K562 (cell line): ENCODE measurements at regions not wholly inside any gene's neighbourhood (a gene's known extent, or its start where the extent isn't known, plus 50 kb on each side); places are given as distances from the start of the nearest gene placed in this dataset.

ENCODE experiments used
- ATAC-seq: fragments of 200-7000 bp; cut with Tn5 transposase; 3 replicates; pipeline ENCODE4 v1.9.1; 2020; ENCODE audit warnings: moderate library complexity
- BruUV-seq: library from RNA; stranded (reverse); fragments of 400-500 nt; replicated peaks from 2 replicates; lab custom pipeline; 2021; lab: Mats Ljungman, UMichigan
- CTCF ChIA-PET: fragments of 300-600 bp; formaldehyde crosslinking; extraction: SDS; loops from one replicate; lab custom pipeline; 2021; ENCODE audit warnings: low intra/inter-chr PET ratio; lab: Yijun Ruan, JAX
- POLR2A ChIA-PET: fragments of 300-600, 350-650 bp; sonication (Branson Sonifier 250); formaldehyde crosslinking; extraction: SDS; loops from one replicate; lab custom pipeline; 2021; ENCODE audit warnings: antibody characterized with exemption, inconsistent platforms; lab: Yijun Ruan, JAX
- DNase-seq, 4 experiments: peaks; one replicate each; pipeline versions ENCODE4 v3.0.0 to v3.0.0-alpha.2; 2011 to 2018; ENCODE audit warnings: low spot score in 3 of 4, mixed read lengths in 3 of 4; ENCODE audit errors: extremely low read depth in 1 of 4
- FAIRE-seq: peaks from 2 replicates; lab custom pipeline; 2011; peaks lifted over from hg19 to GRCh38; lab: Jason Lieb, UNC
- H2AFZ ChIP-seq: 2 replicates; pipeline ENCODE4 v1.6.0; 2011; ENCODE audit warnings: low read depth, low read length, control low read depth, inconsistent platforms
- H3K27ac ChIP-seq: fragments of 200-600 bp; 3 replicates; pipeline ENCODE4 v1.8.0; 2011; ENCODE audit warnings: low read depth, mild to moderate bottlenecking, control low read depth, inconsistent platforms, low read length, moderate library complexity, mixed read lengths; ENCODE audit errors: extremely low read depth
- H3K27me3 ChIP-seq, 2 experiments: fragments of 300-600 bp in 1 of 2; 2 replicates in 1 of 2; 3 replicates in 1 of 2; pipeline versions ENCODE4 v1.6.0 to v1.8.0; 2011; ENCODE audit warnings: inconsistent platforms in 2 of 2, low read length in 2 of 2, mild to moderate bottlenecking in 1 of 2, mixed read lengths in 1 of 2, moderate library complexity in 1 of 2; ENCODE audit not compliant: control insufficient read depth in 2 of 2, insufficient read depth in 2 of 2
- H3K36me3 ChIP-seq: fragments of 300-600 bp; 3 replicates; pipeline ENCODE4 v1.8.0; 2011; ENCODE audit warnings: mild to moderate bottlenecking, low read length, inconsistent platforms; ENCODE audit not compliant: control insufficient read depth, insufficient read depth
- H3K4me1 ChIP-seq, 2 experiments: fragments of 200-600 bp in 1 of 2; replicated peaks in 1 of 2; 2 replicates in 1 of 2; 3 replicates in 1 of 2; pipeline versions ENCODE4 v1.5.1 to v1.8.0; 2011; ENCODE audit warnings: inconsistent platforms in 2 of 2, low read length in 2 of 2, mild to moderate bottlenecking in 1 of 2, mixed read lengths in 1 of 2, moderate library complexity in 1 of 2; ENCODE audit not compliant: control insufficient read depth in 2 of 2, insufficient read depth in 2 of 2
- H3K4me2 ChIP-seq: 2 replicates; pipeline ENCODE4 v1.6.1; 2011; ENCODE audit warnings: low read length, control low read depth, inconsistent platforms, mixed read lengths; ENCODE audit not compliant: insufficient read depth
- H3K4me3 ChIP-seq: fragments of 200-600 bp; sonication (generic), shearing (Covaris generic); 2 replicates; pipeline ENCODE4 v1.5.1; 2016; ENCODE audit warnings: control low read depth, inconsistent platforms
- H3K79me2 ChIP-seq: fragments of 200-600 bp; 3 replicates; pipeline ENCODE4 v1.8.0; 2011; ENCODE audit warnings: low read length, inconsistent platforms; ENCODE audit not compliant: control insufficient read depth, insufficient read depth
- H3K9ac ChIP-seq, 2 experiments: 2 replicates each; pipeline versions ENCODE4 v1.6.0 to v1.6.1; 2011; ENCODE audit warnings: low read depth in 2 of 2, low read length in 2 of 2, control low read depth in 1 of 2, inconsistent platforms in 1 of 2, mild to moderate bottlenecking in 1 of 2, mixed read lengths in 1 of 2; ENCODE audit not compliant: insufficient read depth in 1 of 2
- H3K9me1 ChIP-seq: one replicate; pipeline ENCODE4 v1.6.0; 2011; ENCODE audit warnings: inconsistent platforms, mild to moderate bottlenecking, low read length, moderate library complexity; ENCODE audit not compliant: control insufficient read depth, insufficient read depth
- H3K9me3 ChIP-seq: replicated peaks from 2 replicates; pipeline ENCODE4 v1.5.1; 2011; ENCODE audit warnings: low read depth, low read length, inconsistent platforms; ENCODE audit not compliant: control insufficient read depth, insufficient read depth
- H4K20me1 ChIP-seq: replicated peaks from 2 replicates; pipeline ENCODE4 v1.6.1; 2011; ENCODE audit warnings: low read length, inconsistent platforms, mixed read lengths; ENCODE audit not compliant: control insufficient read depth, insufficient read depth
- CBFA2T2 ChIP-seq: fragments of 450-650 bp; conservative IDR thresholded peaks from 2 replicates; pipeline ENCODE4 v1.6.1; 2017; ENCODE audit warnings: mild to moderate bottlenecking
- CCAR2 ChIP-seq: fragments of 200-400 bp; formaldehyde crosslinking; IDR thresholded peaks from 2 replicates; pipeline ENCODE4 v1.6.1; 2017; ENCODE audit warnings: mild to moderate bottlenecking, low read depth, low read length
- KDM1A ChIP-seq, 2 experiments: fragments of 450-650 bp; IDR thresholded peaks; 2 replicates each; pipeline ENCODE4 v1.6.1; 2016; ENCODE audit warnings: mild to moderate bottlenecking in 2 of 2
- RBM34 ChIP-seq: fragments of 200-400 bp; formaldehyde crosslinking; IDR thresholded peaks from 2 replicates; pipeline ENCODE4 v1.6.1; 2018; ENCODE audit warnings: low read length, borderline replicate concordance; ENCODE audit not compliant: insufficient read depth
- RUNX1 ChIP-seq: sonication (generic); IDR thresholded peaks from 2 replicates; pipeline ENCODE4 v1.6.1; 2016; ENCODE audit warnings: antibody characterized with exemption, low read depth
- SAFB2 ChIP-seq: fragments of 200-400 bp; formaldehyde crosslinking; IDR thresholded peaks from 2 replicates; pipeline ENCODE4 v1.6.1; 2018; ENCODE audit warnings: borderline replicate concordance, low read length, low read depth, moderate library complexity; ENCODE audit not compliant: severe bottlenecking
- SP1 ChIP-seq: sonication (generic); formaldehyde crosslinking; IDR thresholded peaks from 2 replicates; pipeline ENCODE4 v1.8.1; 2022; ENCODE audit warnings: mild to moderate bottlenecking, missing genetic modification reagents
- SPI1 ChIP-seq: IDR thresholded peaks from 2 replicates; pipeline ENCODE4 v1.6.1; 2011; ENCODE audit warnings: low read depth, low read length, control low read depth, borderline replicate concordance
- TCF3 ChIP-seq: sonication (generic); formaldehyde crosslinking; IDR thresholded peaks from 2 replicates; pipeline ENCODE4 v1.4.0; 2020; ENCODE audit warnings: mild to moderate bottlenecking, missing genetic modification reagents
- whole genome bisulfite sequencing: fragments of 100-300 bp; shearing (Covaris generic); methylation state at CpG from one replicate; pipeline ENCODE4 v1.1.6; 2016; ENCODE audit warnings: low coverage, mixed read lengths; ENCODE audit not compliant: insufficient coverage; ENCODE audit errors: missing lambda C conversion rate; 5-methylcytosine and 5-hydroxymethylcytosine counted together
- in situ Hi-C: fragments of 300-500 bp; cut with MboI; formaldehyde crosslinking; loops from 4 replicates; pipeline ENCODE4 v1.15.0; 2018; ENCODE audit warnings: inconsistent platforms, mixed read lengths
- intact Hi-C: fragments of 100-400 bp; cut with micrococcal nuclease; formaldehyde crosslinking; loops from 2 replicates; pipeline ENCODE4 v1.14.2; 2022

GRCh38 chr19:27720155-27720554 lies 1492.8 kb downstream of the UQCRFS1 start:
- FAIRE-seq (no peak), ATAC-seq (no peak), DNase-seq (no peak)
- ChIA-PET CTCF (no interaction called here), POLR2A (no interaction called here)
- Histone ChIP-seq H3K9ac (no peak overlapping the region), H3K79me2 (no peaks in the 10 kb centered on the region), H3K9me1 (no peaks in the 10 kb centered on the region), H3K27ac (no peak overlapping the region), H3K27me3 (no peaks in the 10 kb centered on the region), H3K4me2 (no peak overlapping the region), H3K4me1 (no peaks in the 10 kb centered on the region), H2AFZ (no peak overlapping the region), H3K4me3 (no peak overlapping the region), H3K9me3 (no peaks in the 10 kb centered on the region), H3K36me3 (no peaks in the 10 kb centered on the region), H4K20me1 (no peaks in the 10 kb centered on the region)
- WGBS, result 2% methylated on average over 5 of the region's 5 CpGs
- TF ChIP-seq TCF3 (CRISPR knock-in tag), result no peak
- TF ChIP-seq RUNX1, result no peak
- no peak for TF ChIP-seq CCAR2
- no peak for TF ChIP-seq SPI1
- no TSS peak for BruUV-seq
- in situ Hi-C loops (no loop called here), intact Hi-C loops (no loop called here)

GRCh38 chr19:27719034-27719433 lies 1493.9 kb downstream of the UQCRFS1 start:
- ChIA-PET CTCF (no interaction called here), POLR2A (no interaction called here)
- FAIRE-seq (no peak), DNase-seq (no peak), ATAC-seq (no peak)
- Histone ChIP-seq H3K79me2 (no peaks in the 10 kb centered on the region), H3K4me1 (no peaks in the 10 kb centered on the region), H3K9ac (no peak overlapping the region), H2AFZ (no peak overlapping the region), H3K36me3 (no peaks in the 10 kb centered on the region), H3K9me3 (no peaks in the 10 kb centered on the region), H3K4me2 (no peak overlapping the region), H3K9me1 (no peaks in the 10 kb centered on the region), H3K27me3 (no peaks in the 10 kb centered on the region), H3K4me3 (no peak overlapping the region), H3K27ac (no peak overlapping the region), H4K20me1 (no peaks in the 10 kb centered on the region)
- BruUV-seq, result no TSS peak
- TF ChIP-seq CBFA2T2, result no peak
- no peak for TF ChIP-seq SAFB2
- TF ChIP-seq KDM1A (IDR thresholded peaks at IDR 0.05), result no peak
- TF ChIP-seq SP1 (CRISPR knock-in tag), result no peak
- TF ChIP-seq RBM34, result no peak
- 4% methylated on average over 6 of the region's 6 CpGs for WGBS
- in situ Hi-C loops, result no loop called here
- intact Hi-C loops, result no loop called here
